ENCODE measurements at regions not wholly inside any gene's neighbourhood (a gene's known extent, or its start where the extent isn't known, plus 50 kb on each side); places are given as distances from the start of the nearest gene placed in this dataset.

- intact Hi-C loops (cut with micrococcal nuclease): no loop called here
These were observed 398.2 kb downstream of the SLCO4C1 start for GRCh38 chr5:101897914-101898313.

DNA sequence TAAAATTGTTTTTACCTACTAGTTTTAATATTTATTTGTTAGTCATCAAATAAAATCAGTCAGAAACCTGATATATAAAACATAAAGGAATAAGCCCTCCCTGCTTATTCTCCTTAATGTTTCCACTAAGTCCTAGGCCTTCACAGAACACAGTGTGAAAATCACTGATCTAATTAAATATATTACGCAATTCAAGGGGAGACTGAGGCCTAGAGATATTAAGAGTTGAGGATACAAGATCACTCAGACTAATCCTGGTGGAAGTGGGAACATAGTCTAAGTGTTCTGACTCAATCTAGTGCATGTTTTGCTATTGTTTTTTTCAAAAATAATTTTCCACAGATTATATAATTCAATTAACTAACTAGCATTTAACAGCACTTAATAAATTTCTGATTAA is 401.1 kb downstream of the SLCO4C1 start:
- intact Hi-C loops (cut with micrococcal nuclease): no loop called here
- Mint-ChIP-seq H3K36me3 (ENCODE audit: low read depth) (no peaks in the 10 kb centered on the region), H3K9me3 (no peaks in the 10 kb centered on the region), H3K27ac (no peak overlapping the region), H3K27me3 (no peaks in the 10 kb centered on the region), H3K4me3 (no peak overlapping the region), H3K4me1 (no peaks in the 10 kb centered on the region)
- ChIA-PET CTCF (no interaction called here), POLR2A (no interaction called here)
- DNase-seq: no peak
- no peak for ATAC-seq (ENCODE audit: low read depth)
- no peak for TF ChIP-seq CTCF (IDR thresholded peaks at IDR 0.05)

More at GRCh38 chr5:101897914-101898313, 398.2 kb downstream of the SLCO4C1 start:
- TF ChIP-seq CTCF (IDR thresholded peaks at IDR 0.05): no peak
- no peaks in the 10 kb centered on the region for H3K4me1 Mint-ChIP-seq
- H3K4me3 Mint-ChIP-seq: no peak overlapping the region
- H3K27ac Mint-ChIP-seq: no peak overlapping the region
- POLR2A ChIA-PET: interaction anchor here (0.6 kb wide), 1 partner anchor 1360 kb away, joined by 4 read pairs; no protein-coding TSS in a partner anchor
- H3K36me3 Mint-ChIP-seq (ENCODE audit: low read depth): no peaks in the 10 kb centered on the region
- no peaks in the 10 kb centered on the region for H3K27me3 Mint-ChIP-seq
- DNase-seq: no peak
- H3K9me3 Mint-ChIP-seq: no peaks in the 10 kb centered on the region
- ATAC-seq (ENCODE audit: low read depth): no peak
- CTCF ChIA-PET: no interaction called here

- Mint-ChIP-seq H3K27me3 (no peaks in the 10 kb centered on the region), H3K4me3 (no peak overlapping the region), H3K27ac (no peak overlapping the region), H3K36me3 (ENCODE audit: low read depth) (no peaks in the 10 kb centered on the region), H3K9me3 (no peaks in the 10 kb centered on the region), H3K4me1 (no peaks in the 10 kb centered on the region)
- no peak for TF ChIP-seq CTCF (IDR thresholded peaks at IDR 0.05)
- intact Hi-C loops (cut with micrococcal nuclease): no loop called here
- CTCF ChIA-PET: no interaction called here
- POLR2A ChIA-PET: no interaction called here
- ATAC-seq (ENCODE audit: low read depth) (no peak), DNase-seq (no peak)
These were observed 417.9 kb downstream of the SLCO4C1 start for GRCh38 chr5:101878190-101878589.

DNA sequence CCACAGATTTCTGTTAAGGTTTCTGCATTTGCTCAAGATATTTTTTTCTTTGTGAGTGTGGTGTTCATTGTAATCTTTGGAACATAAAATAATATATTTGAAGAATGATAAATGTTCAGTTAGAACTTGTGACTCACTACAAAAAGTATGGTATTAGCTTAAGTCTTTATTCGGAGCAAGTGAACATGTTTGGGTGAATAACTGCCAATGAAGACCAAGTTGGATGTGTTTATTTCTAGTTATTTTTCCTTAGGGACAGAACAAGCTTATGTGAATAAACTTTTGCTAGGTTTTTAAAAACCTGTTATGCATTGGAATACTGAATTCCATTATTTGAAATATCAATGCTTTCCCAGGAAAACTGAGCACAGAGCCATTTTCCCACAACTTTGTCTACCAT is 418.6 kb downstream of the SLCO4C1 start:
- H3K4me3 Mint-ChIP-seq: no peak overlapping the region
- POLR2A ChIA-PET: no interaction called here
- no peak for TF ChIP-seq CTCF (IDR thresholded peaks at IDR 0.05)
- no peaks in the 10 kb centered on the region for H3K27me3 Mint-ChIP-seq
- intact Hi-C loops (cut with micrococcal nuclease): no loop called here
- H3K4me1 Mint-ChIP-seq: no peaks in the 10 kb centered on the region
- CTCF ChIA-PET: no interaction called here
- H3K9me3 Mint-ChIP-seq: no peaks in the 10 kb centered on the region
- DNase-seq: no peak
- no peak for ATAC-seq (ENCODE audit: low read depth)
- no peaks in the 10 kb centered on the region for H3K36me3 Mint-ChIP-seq (ENCODE audit: low read depth)
- H3K27ac Mint-ChIP-seq: no peak overlapping the region

DNA sequence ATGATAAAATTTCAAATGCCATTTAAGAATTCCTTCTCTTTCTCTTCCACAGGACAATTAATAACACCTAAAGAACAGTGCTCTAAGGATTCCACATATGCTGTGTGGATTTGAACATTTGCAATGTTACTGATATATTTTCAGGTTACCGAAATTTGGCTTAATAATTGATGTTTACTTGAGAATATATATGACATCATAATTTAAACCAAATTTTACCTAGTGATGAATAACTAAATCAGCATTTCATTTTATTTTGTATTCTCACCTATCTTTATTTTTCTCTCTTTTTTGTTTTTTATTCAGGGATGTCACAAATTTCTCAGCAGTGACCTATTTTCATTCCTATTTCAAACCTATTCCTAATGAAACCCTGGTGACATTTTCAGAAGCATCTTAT is 429.6 kb downstream of the SLCO4C1 start:
- DNase-seq (no peak), ATAC-seq (ENCODE audit: low read depth) (no peak)
- Mint-ChIP-seq H3K27ac (no peak overlapping the region), H3K4me1 (no peaks in the 10 kb centered on the region), H3K36me3 (ENCODE audit: low read depth) (no peaks in the 10 kb centered on the region), H3K4me3 (no peak overlapping the region), H3K27me3 (no peaks in the 10 kb centered on the region), H3K9me3 (no peaks in the 10 kb centered on the region)
- ChIA-PET POLR2A (no interaction called here), CTCF (no interaction called here)
- TF ChIP-seq CTCF (IDR thresholded peaks at IDR 0.05): no peak
- intact Hi-C loops (cut with micrococcal nuclease): no loop called here
